Mesendoderm (in vitro differentiated cells): ENCODE measurements at regions not wholly inside any gene's neighbourhood (a gene's known extent, or its start where the extent isn't known, plus 50 kb on each side); places are given as distances from the start of the nearest gene placed in this dataset. TPM values are rescaled to one million over a fixed set of nuclear protein-coding genes. Genes with fewer than 3 reads are reported as not detected.

Experiments used
- small RNA-seq: library from polyadenylated mRNA; stranded (forward); fragments of <200 nt; extraction: miRNeasy Mini kit (QIAGEN cat#:217004); gene quantifications from one replicate; pipeline ENCODE3, GENCODE V24; 2013; ENCODE audit not compliant: insufficient read depth

Small RNA genes lying in the stretch of these regions (small RNA-seq; reads per million reads assigned to genes)
- gene RF00438 = not detected
